H9 (cell line): ENCODE measurements at regions not wholly inside any gene's neighbourhood (a gene's known extent, or its start where the extent isn't known, plus 50 kb on each side); places are given as distances from the start of the nearest gene placed in this dataset.

Experiments
- DNase-seq: peaks from one replicate; pipeline ENCODE4 v3.0.0-alpha.2; 2017
- H2AFZ ChIP-seq: one replicate; pipeline ENCODE4 v1.6.1; 2013; ENCODE audit warnings: mild to moderate bottlenecking, low read length, control low read depth, moderate library complexity
- H2AK5ac ChIP-seq: 2 replicates; pipeline ENCODE4 v1.6.1; 2013; ENCODE audit warnings: low read length, control low read depth, mixed read lengths; ENCODE audit not compliant: insufficient read length
- H2BK120ac ChIP-seq: one replicate; pipeline ENCODE4 v1.6.1; 2013; ENCODE audit warnings: low read depth, mild to moderate bottlenecking, low read length, control low read depth, inconsistent platforms; ENCODE audit not compliant: poor library complexity, severe bottlenecking
- H2BK12ac ChIP-seq: 2 replicates; pipeline ENCODE4 v1.6.1; 2013; ENCODE audit warnings: low read length, control low read depth, mixed read lengths, low read depth; ENCODE audit not compliant: insufficient read length
- H2BK15ac ChIP-seq: 2 replicates; pipeline ENCODE4 v1.6.1; 2013; ENCODE audit warnings: low read depth, low read length, control low read depth
- H2BK20ac ChIP-seq: one replicate; pipeline ENCODE4 v1.6.1; 2013; ENCODE audit warnings: low read depth, mild to moderate bottlenecking, low read length, control low read depth, inconsistent platforms; ENCODE audit not compliant: poor library complexity, severe bottlenecking
- H2BK5ac ChIP-seq: 2 replicates; pipeline ENCODE4 v1.6.1; 2013; ENCODE audit warnings: low read length, control low read depth, mixed read lengths; ENCODE audit not compliant: insufficient read length
- H3K14ac ChIP-seq: 2 replicates; pipeline ENCODE4 v1.6.1; 2013; ENCODE audit warnings: low read length, control low read depth; ENCODE audit not compliant: insufficient read depth
- H3K18ac ChIP-seq: 2 replicates; pipeline ENCODE4 v1.6.1; 2013; ENCODE audit warnings: low read depth, mild to moderate bottlenecking, mixed read lengths, low read length, control low read depth; ENCODE audit not compliant: insufficient read length
- H3K23ac ChIP-seq: 2 replicates; pipeline ENCODE4 v1.6.1; 2013; ENCODE audit warnings: low read length, control low read depth, mixed read lengths, low read depth; ENCODE audit not compliant: insufficient read length
- H3K23me2 ChIP-seq: 2 replicates; pipeline ENCODE4 v1.6.1; 2013; ENCODE audit warnings: low read depth, mild to moderate bottlenecking, mixed read lengths, low read length, control low read depth; ENCODE audit not compliant: insufficient read length, poor library complexity, severe bottlenecking
- H3K27ac ChIP-seq: 2 replicates; pipeline ENCODE4 v1.5.1; 2013; ENCODE audit warnings: low read length, control low read depth, mixed read lengths, low read depth; ENCODE audit not compliant: insufficient read length
- H3K27me3 ChIP-seq: 2 replicates; pipeline ENCODE4 v1.6.1; 2013; ENCODE audit warnings: low read length, control low read depth, inconsistent platforms; ENCODE audit not compliant: insufficient read depth
- H3K4ac ChIP-seq: 2 replicates; pipeline ENCODE4 v1.6.1; 2013; ENCODE audit warnings: low read depth, mild to moderate bottlenecking, control low read depth, inconsistent platforms, low read length, moderate library complexity
- H3K4me1 ChIP-seq: 2 replicates; pipeline ENCODE4 v1.6.1; 2013; ENCODE audit warnings: low read length, control low read depth, inconsistent platforms; ENCODE audit not compliant: insufficient read depth
- H3K4me2 ChIP-seq: 2 replicates; pipeline ENCODE4 v1.6.1; 2013; ENCODE audit warnings: low read length, control low read depth, mixed read lengths; ENCODE audit not compliant: insufficient read length, insufficient read depth
- H3K56ac ChIP-seq: 2 replicates; pipeline ENCODE4 v1.6.1; 2013; ENCODE audit warnings: low read depth, mild to moderate bottlenecking, mixed read lengths, low read length, control low read depth; ENCODE audit not compliant: insufficient read length
- H3K79me1 ChIP-seq: 2 replicates; pipeline ENCODE4 v1.6.1; 2013; ENCODE audit warnings: low read depth, mild to moderate bottlenecking, moderate library complexity, low read length, control low read depth, inconsistent platforms; ENCODE audit not compliant: insufficient read depth, poor library complexity, severe bottlenecking
- H3K79me2 ChIP-seq: 2 replicates; pipeline ENCODE4 v1.6.1; 2013; ENCODE audit warnings: low read length, control low read depth, inconsistent platforms; ENCODE audit not compliant: insufficient read depth
- H3K9ac ChIP-seq: 2 replicates; pipeline ENCODE4 v1.6.1; 2013; ENCODE audit warnings: low read length, control low read depth, mixed read lengths; ENCODE audit not compliant: insufficient read length; ENCODE audit errors: extremely low read depth
- H3K9me3 ChIP-seq: one replicate; pipeline ENCODE4 v1.6.1; 2013; ENCODE audit warnings: low read depth, low read length, inconsistent platforms; ENCODE audit not compliant: control insufficient read depth
- H3T11ph ChIP-seq: one replicate; pipeline ENCODE4 v1.6.1; 2013; ENCODE audit warnings: mild to moderate bottlenecking, low read length, control low read depth, inconsistent platforms
- H4K20me1 ChIP-seq: one replicate; pipeline ENCODE4 v1.6.1; 2013; ENCODE audit not compliant: control insufficient read depth, insufficient read length, insufficient read depth
- H4K5ac ChIP-seq: 2 replicates; pipeline ENCODE4 v1.6.1; 2013; ENCODE audit warnings: low read depth, mild to moderate bottlenecking, mixed read lengths, low read length, control low read depth; ENCODE audit not compliant: insufficient read length
- H4K8ac ChIP-seq: replicated peaks from 2 replicates; pipeline ENCODE4 v1.6.1; 2013; ENCODE audit warnings: low read length, control low read depth, mixed read lengths, low read depth; ENCODE audit not compliant: insufficient read length
- H4K91ac ChIP-seq: 2 replicates; pipeline ENCODE4 v1.6.1; 2013; ENCODE audit warnings: low read depth, mild to moderate bottlenecking, moderate library complexity, mixed read lengths, low read length, control low read depth; ENCODE audit not compliant: insufficient read length
- H3K27ac Mint-ChIP-seq, 3 experiments: 2 replicates in 2 of 3; 3 replicates in 1 of 3; pipeline ENCODE4 v1.8.0; 2020 to 2021; ENCODE audit warnings: mixed read lengths in 3 of 3, mild to moderate bottlenecking in 1 of 3, moderate library complexity in 1 of 3
- H3K27me3 Mint-ChIP-seq: 2 replicates; pipeline ENCODE4 v1.8.0; 2021; ENCODE audit warnings: low read depth, mild to moderate bottlenecking, moderate library complexity, mixed read lengths
- H3K36me3 Mint-ChIP-seq, 3 experiments: 2 replicates in 2 of 3; 3 replicates in 1 of 3; pipeline ENCODE4 v1.8.0; 2020 to 2021; ENCODE audit warnings: low read depth in 3 of 3, mixed read lengths in 3 of 3; ENCODE audit not compliant: insufficient read depth in 1 of 3
- H3K4me1 Mint-ChIP-seq, 2 experiments: 2 replicates each; pipeline ENCODE4 v1.8.0; 2020; ENCODE audit warnings: mixed read lengths in 2 of 2
- H3K4me3 Mint-ChIP-seq, 2 experiments: 2 replicates in 1 of 2; 3 replicates in 1 of 2; pipeline ENCODE4 v1.8.0; 2020 to 2021; ENCODE audit warnings: mild to moderate bottlenecking in 2 of 2, mixed read lengths in 2 of 2, moderate library complexity in 1 of 2
- H3K9me3 Mint-ChIP-seq, 2 experiments: 2 replicates in 1 of 2; 3 replicates in 1 of 2; pipeline ENCODE4 v1.8.0; 2020; ENCODE audit warnings: mild to moderate bottlenecking in 2 of 2, mixed read lengths in 2 of 2, moderate library complexity in 1 of 2
- CTCF ChIP-seq: fragments of 200-600 bp; sonication (generic); conservative IDR thresholded peaks from 3 replicates; pipeline ENCODE4 v1.8.0; 2021; ENCODE audit warnings: antibody characterized with exemption, mild to moderate bottlenecking
- WGBS: extraction: QIAGEN DNeasy Blood & Tissue Kit; methylation state at CpG from one replicate; pipeline ENCODE4 v1.1.7; 2013; ENCODE audit warnings: missing lambda C conversion rate, low lambda C conversion rate, mixed read lengths; ENCODE audit not compliant: insufficient read length; ENCODE audit errors: extremely low coverage; 5-methylcytosine and 5-hydroxymethylcytosine counted together

GRCh38 chr6:1099264-1099663 lies 212.6 kb upstream of the FOXQ1 start:
- TF ChIP-seq CTCF: no peak
- H2BK12ac ChIP-seq: no peak overlapping the region
- no peak overlapping the region for H3K4me3 Mint-ChIP-seq
- H3T11ph ChIP-seq: no peak overlapping the region
- H3K18ac ChIP-seq: no peak overlapping the region
- H3K4me2 ChIP-seq: no peak overlapping the region
- H3K56ac ChIP-seq: no peak overlapping the region
- no peak overlapping the region for H3K4ac ChIP-seq
- no peaks in the 10 kb centered on the region for H4K20me1 ChIP-seq
- H3K36me3 Mint-ChIP-seq: no peaks in the 10 kb centered on the region
- no peak overlapping the region for H2BK5ac ChIP-seq
- peaks cover 13% of the 10 kb centered on the region in 2 experiments for H3K4me1 Mint-ChIP-seq
- no peaks in the 10 kb centered on the region for H3K79me1 ChIP-seq
- H3K9me3 ChIP-seq: no peaks in the 10 kb centered on the region
- no peak overlapping the region for H3K27ac ChIP-seq
- no CpG with 5 or more reads among the region's 9 CpGs for WGBS
- no peak overlapping the region for H2BK15ac ChIP-seq
- H3K4me1 ChIP-seq: no peaks in the 10 kb centered on the region
- H2BK20ac ChIP-seq: no peak overlapping the region
- no peak for DNase-seq
- H3K23me2 ChIP-seq: no peaks in the 10 kb centered on the region
- no peak overlapping the region for H3K9ac ChIP-seq
- H4K5ac ChIP-seq: no peak overlapping the region
- no peak overlapping the region for H3K23ac ChIP-seq
- H3K27me3 Mint-ChIP-seq: peaks cover 96% of the 10 kb centered on the region
- no peaks in the 10 kb centered on the region for H3K79me2 ChIP-seq
- no peak overlapping the region for H4K91ac ChIP-seq
- H3K27ac Mint-ChIP-seq: no peak overlapping the region
- H3K27me3 ChIP-seq: peaks cover 50% of the 10 kb centered on the region
- no peaks in the 10 kb centered on the region; a peak in 1 of 5 replicates for H3K9me3 Mint-ChIP-seq
- H3K14ac ChIP-seq: no peak overlapping the region
- H2AK5ac ChIP-seq: no peak overlapping the region
- H4K8ac ChIP-seq: no peak overlapping the region
- no peak overlapping the region for H2AFZ ChIP-seq
- H2BK120ac ChIP-seq: no peak overlapping the region
